IMR-90 (cell line): ENCODE measurements at regions not wholly inside any gene's neighbourhood (a gene's known extent, or its start where the extent isn't known, plus 50 kb on each side); places are given as distances from the start of the nearest gene placed in this dataset.

Experiments used
- ATAC-seq: fragments of 200-7000 bp; cut with Tn5 transposase; 2 replicates; pipeline ENCODE4 v1.9.1; 2020; ENCODE audit warnings: low read depth, mild to moderate bottlenecking, moderate library complexity
- BruUV-seq: library from RNA; stranded (reverse); fragments of 400-500 nt; replicated peaks from 2 replicates; lab custom pipeline; 2021; lab: Mats Ljungman, UMichigan
- CTCF ChIA-PET: fragments of 300-600 bp; formaldehyde crosslinking; extraction: SDS; loops from one replicate; lab custom pipeline; 2021; ENCODE audit warnings: antibody characterized with exemption; lab: Yijun Ruan, JAX
- POLR2A ChIA-PET: fragments of 300-600 bp; sonication (Branson Sonifier 250); formaldehyde crosslinking; loops from one replicate; lab custom pipeline; 2022; ENCODE audit warnings: antibody characterized with exemption; ENCODE audit not compliant: unreplicated experiment; lab: Charles Lee
- DNase-seq: peaks from one replicate; pipeline ENCODE4 v3.0.0; 2013
- H2AFZ ChIP-seq: replicated peaks from 2 replicates; pipeline ENCODE3; 2013; ENCODE audit warnings: low read length, mild to moderate bottlenecking; ENCODE audit not compliant: poor library complexity
- H2AK5ac ChIP-seq: 2 replicates; pipeline ENCODE4 v1.6.1; 2013; ENCODE audit warnings: low read depth, low read length, inconsistent platforms
- H2AK9ac ChIP-seq: replicated peaks from 2 replicates; pipeline ENCODE3; 2013; ENCODE audit warnings: mild to moderate bottlenecking, low read depth, low read length, moderate library complexity; ENCODE audit not compliant: poor library complexity
- H2BK120ac ChIP-seq: 2 replicates; pipeline ENCODE4 v1.6.1; 2013; ENCODE audit warnings: low read depth, low read length, inconsistent platforms
- H2BK15ac ChIP-seq: 3 replicates; pipeline ENCODE4 v1.6.1; 2013; ENCODE audit warnings: low read depth, low read length, inconsistent platforms
- H2BK20ac ChIP-seq: 2 replicates; pipeline ENCODE4 v1.6.1; 2013; ENCODE audit warnings: low read depth, mild to moderate bottlenecking, inconsistent platforms, low read length, moderate library complexity
- H2BK5ac ChIP-seq: 2 replicates; pipeline ENCODE4 v1.6.1; 2013; ENCODE audit warnings: mild to moderate bottlenecking, low read depth, low read length, inconsistent platforms; ENCODE audit not compliant: poor library complexity, severe bottlenecking
- H3K14ac ChIP-seq: replicated peaks from 2 replicates; pipeline ENCODE4 v1.6.1; 2013; ENCODE audit warnings: low read depth, low read length, inconsistent platforms
- H3K18ac ChIP-seq: 2 replicates; pipeline ENCODE4 v1.6.1; 2013; ENCODE audit warnings: low read depth, low read length, control low read depth
- H3K23ac ChIP-seq: 2 replicates; pipeline ENCODE4 v1.6.1; 2013; ENCODE audit warnings: low read depth, low read length, inconsistent platforms
- H3K27ac ChIP-seq: 2 replicates; pipeline ENCODE4 v1.5.1; 2013; ENCODE audit warnings: mild to moderate bottlenecking, control low read depth, low read length; ENCODE audit not compliant: insufficient read depth
- H3K27me3 ChIP-seq: 2 replicates; pipeline ENCODE4 v1.6.1; 2013; ENCODE audit warnings: low read length; ENCODE audit not compliant: control insufficient read depth, insufficient read depth
- H3K36me3 ChIP-seq: 2 replicates; pipeline ENCODE4 v1.6.1; 2013; ENCODE audit warnings: low read length, mixed read lengths; ENCODE audit not compliant: control insufficient read depth, insufficient read depth
- H3K4ac ChIP-seq: 2 replicates; pipeline ENCODE4 v1.6.1; 2013; ENCODE audit warnings: low read depth, low read length, inconsistent platforms
- H3K4me1 ChIP-seq: 2 replicates; pipeline ENCODE4 v1.6.1; 2013; ENCODE audit warnings: low read length, mixed read lengths; ENCODE audit not compliant: control insufficient read depth, insufficient read depth
- H3K4me2 ChIP-seq: 2 replicates; pipeline ENCODE4 v1.6.1; 2013; ENCODE audit warnings: low read depth, mild to moderate bottlenecking, control low read depth, low read length, moderate library complexity
- H3K4me3 ChIP-seq: 2 replicates; pipeline ENCODE4 v1.5.1; 2013; ENCODE audit warnings: low read depth, mild to moderate bottlenecking, control low read depth, low read length, moderate library complexity; ENCODE audit not compliant: insufficient read depth
- H3K56ac ChIP-seq: 2 replicates; pipeline ENCODE4 v1.6.1; 2013; ENCODE audit warnings: low read length, inconsistent platforms; ENCODE audit not compliant: insufficient read depth; ENCODE audit errors: extremely low read depth
- H3K79me1 ChIP-seq, 2 experiments: 2 replicates each; pipeline ENCODE4 v1.6.1; 2013; ENCODE audit warnings: low read length in 2 of 2, inconsistent platforms in 1 of 2, low read depth in 1 of 2
- H3K9ac ChIP-seq: 2 replicates; pipeline ENCODE4 v1.6.1; 2013; ENCODE audit warnings: low read depth, low read length, control low read depth
- H3K9me1 ChIP-seq: 2 replicates; pipeline ENCODE4 v1.6.1; 2013; ENCODE audit warnings: low read length, inconsistent platforms; ENCODE audit not compliant: insufficient read depth
- H3K9me3 ChIP-seq: 2 replicates; pipeline ENCODE4 v1.6.1; 2013; ENCODE audit warnings: low read length; ENCODE audit not compliant: control insufficient read depth, insufficient read depth
- H4K20me1 ChIP-seq: 2 replicates; pipeline ENCODE4 v1.6.1; 2013; ENCODE audit warnings: low read length, inconsistent platforms; ENCODE audit not compliant: insufficient read depth
- H4K5ac ChIP-seq: 2 replicates; pipeline ENCODE4 v1.6.1; 2013; ENCODE audit warnings: mild to moderate bottlenecking, low read depth, low read length, control low read depth
- H4K8ac ChIP-seq, 2 experiments: 2 replicates each; pipeline ENCODE4 v1.6.1; 2013; ENCODE audit warnings: low read depth in 2 of 2, low read length in 2 of 2, control low read depth in 1 of 2, inconsistent platforms in 1 of 2
- H4K91ac ChIP-seq: 2 replicates; pipeline ENCODE4 v1.6.1; 2013; ENCODE audit warnings: low read depth, low read length, inconsistent platforms; ENCODE audit not compliant: insufficient read depth
- BHLHE40 ChIP-seq: fragments of 150-350 bp; IDR thresholded peaks from 2 replicates; pipeline ENCODE4 v1.6.1; 2016; ENCODE audit warnings: mild to moderate bottlenecking, low read depth, low read length
- CHD1 ChIP-seq: IDR thresholded peaks from 2 replicates; pipeline ENCODE4 v1.6.1; 2012; ENCODE audit warnings: low read depth, low read length, improper control_type of control experiment
- FOS ChIP-seq: fragments of 150-350 bp; IDR thresholded peaks from 2 replicates; pipeline ENCODE4 v1.6.1; 2016; ENCODE audit warnings: low read depth, low read length
- NFE2L2 ChIP-seq: fragments of 150-350 bp; IDR thresholded peaks from 2 replicates; pipeline ENCODE4 v1.6.1; 2016; ENCODE audit warnings: low read depth, mild to moderate bottlenecking, low read length
- RAD21 ChIP-seq: IDR thresholded peaks from 2 replicates; pipeline ENCODE4 v1.6.1; 2012; ENCODE audit warnings: low read length, improper control_type of control experiment
- RCOR1 ChIP-seq: IDR thresholded peaks from 2 replicates; pipeline ENCODE4 v1.6.1; 2012; ENCODE audit warnings: mild to moderate bottlenecking, low read length, improper control_type of control experiment; ENCODE audit not compliant: insufficient replicate concordance
- RFX5 ChIP-seq: IDR thresholded peaks from 2 replicates; pipeline ENCODE4 v1.8.0; 2012; ENCODE audit warnings: low read depth, mild to moderate bottlenecking, low read length, moderate library complexity
- SMC3 ChIP-seq: fragments of 150-350 bp; IDR thresholded peaks from 2 replicates; pipeline ENCODE4 v1.6.1; 2016; ENCODE audit warnings: low read depth, mild to moderate bottlenecking, antibody characterized with exemption, low read length, moderate library complexity
- USF2 ChIP-seq: fragments of 150-350 bp; IDR thresholded peaks from 2 replicates; pipeline ENCODE4 v1.6.1; 2017; ENCODE audit warnings: mild to moderate bottlenecking, antibody characterized with exemption, low read length, low read depth
- WGBS, 2 experiments: methylation state at CpG; one replicate each; pipeline versions ENCODE4 v1.1.5 to v1.1.7; 2013; ENCODE audit warnings: missing lambda C conversion rate in 2 of 2; ENCODE audit not compliant: insufficient read length in 1 of 2; ENCODE audit errors: extremely low coverage in 2 of 2; 5-methylcytosine and 5-hydroxymethylcytosine counted together
- dilution Hi-C: fragments of 300-500 bp; cut with HindIII; formaldehyde crosslinking; loops from one replicate; pipeline ENCODE4 v1.14.3; 2018; ENCODE audit warnings: low sequenced_read_pairs; ENCODE audit not compliant: unreplicated experiment
- in situ Hi-C: fragments of 300-500 bp; cut with MboI; formaldehyde crosslinking; loops from 3 replicates; pipeline ENCODE4 v1.14.3; 2019; ENCODE audit warnings: low sequenced_read_pairs, inconsistent platforms, mixed read lengths
- intact Hi-C: fragments of 100-400 bp; cut with micrococcal nuclease; formaldehyde crosslinking; loops from 2 replicates; pipeline ENCODE4 v1.10.0; 2022

- DNase-seq (no peak), ATAC-seq (no peak)
- H2AK9ac ChIP-seq = no peak overlapping the region
- dilution Hi-C loops (no loop called here), in situ Hi-C loops (no loop called here), intact Hi-C loops (no loop called here)
- no peak overlapping the region for H4K8ac ChIP-seq
- H2AK5ac ChIP-seq = no peak overlapping the region
- H3K36me3 ChIP-seq = no peaks in the 10 kb centered on the region
- no peak overlapping the region for H3K18ac ChIP-seq
- no peak overlapping the region for H3K56ac ChIP-seq
- no CpG with 5 or more reads among the region's 2 CpGs for WGBS, 2 experiments
- H2BK15ac ChIP-seq = no peak overlapping the region
- H4K20me1 ChIP-seq = no peaks in the 10 kb centered on the region
- H2BK20ac ChIP-seq = no peak overlapping the region
- no peaks in the 10 kb centered on the region for H3K79me1 ChIP-seq
- TF ChIP-seq CHD1 (no peak), RCOR1 (no peak), FOS (no peak), SMC3 (no peak), USF2 (no peak), BHLHE40 (no peak), NFE2L2 (no peak), RAD21 (no peak), RFX5 (no peak)
- no peak overlapping the region for H3K4ac ChIP-seq
- H3K9me3 ChIP-seq = no peaks in the 10 kb centered on the region
- H2AFZ ChIP-seq = no peak overlapping the region
- no peak overlapping the region for H3K27ac ChIP-seq
- no peak overlapping the region for H3K14ac ChIP-seq
- H2BK5ac ChIP-seq = no peak overlapping the region
- H2BK120ac ChIP-seq = no peak overlapping the region
- H3K27me3 ChIP-seq = no peaks in the 10 kb centered on the region; the same call in 1 of the 2 replicates
- no peak overlapping the region for H3K9ac ChIP-seq
- H3K4me1 ChIP-seq = no peaks in the 10 kb centered on the region
- no peak overlapping the region for H4K5ac ChIP-seq
- no peak overlapping the region for H3K4me3 ChIP-seq
- CTCF ChIA-PET = no interaction called here
- BruUV-seq = no TSS peak
- H3K23ac ChIP-seq = no peak overlapping the region
- POLR2A ChIA-PET = no interaction called here
- no peak overlapping the region for H3K4me2 ChIP-seq
- no peak overlapping the region for H4K91ac ChIP-seq
- no peaks in the 10 kb centered on the region for H3K9me1 ChIP-seq
These were observed 190.2 kb downstream of the CBLL2 start for GRCh38 chrX:22462959-22463358.
